HT1080 (cell line): ENCODE measurements at regions not wholly inside any gene's neighbourhood (a gene's known extent, or its start where the extent isn't known, plus 50 kb on each side); places are given as distances from the start of the nearest gene placed in this dataset.
"Not testable (repeated sequence)": the region's sequence is repeated elsewhere in the genome, so short reads cannot be mapped to it uniquely, and the experiment has no call there.

Experiments used
- DNase-seq: peaks from one replicate; pipeline ENCODE4 v3.0.0-alpha.2; 2015; ENCODE audit warnings: low read depth

GRCh38 chr5:56732121-56732520 lies 83.2 kb upstream of the MAP3K1 start:
- no peak for DNase-seq

DNA sequence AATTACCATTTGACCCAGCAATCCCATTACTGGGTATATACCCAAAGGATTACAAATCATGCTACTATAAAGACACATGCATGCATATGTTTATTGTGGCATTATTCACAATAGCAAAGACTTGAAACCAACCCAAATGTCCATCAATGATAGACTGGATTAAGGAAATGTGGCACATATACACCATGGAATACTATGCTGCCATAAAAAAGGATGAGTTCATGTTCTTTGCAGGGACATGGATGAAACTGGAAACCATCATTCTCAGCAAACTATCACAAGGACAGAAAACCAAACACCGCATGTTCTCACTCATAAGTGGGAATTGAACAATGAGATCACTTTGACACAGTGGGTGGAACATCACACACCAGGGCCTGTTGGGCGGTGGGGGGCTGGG lies 83.9 kb upstream of the MAP3K1 start:
- DNase-seq: not testable (repeated sequence)

- no peak for DNase-seq
Observed at GRCh38 chr5:56729488-56729887, 85.9 kb upstream of the MAP3K1 start.

DNA sequence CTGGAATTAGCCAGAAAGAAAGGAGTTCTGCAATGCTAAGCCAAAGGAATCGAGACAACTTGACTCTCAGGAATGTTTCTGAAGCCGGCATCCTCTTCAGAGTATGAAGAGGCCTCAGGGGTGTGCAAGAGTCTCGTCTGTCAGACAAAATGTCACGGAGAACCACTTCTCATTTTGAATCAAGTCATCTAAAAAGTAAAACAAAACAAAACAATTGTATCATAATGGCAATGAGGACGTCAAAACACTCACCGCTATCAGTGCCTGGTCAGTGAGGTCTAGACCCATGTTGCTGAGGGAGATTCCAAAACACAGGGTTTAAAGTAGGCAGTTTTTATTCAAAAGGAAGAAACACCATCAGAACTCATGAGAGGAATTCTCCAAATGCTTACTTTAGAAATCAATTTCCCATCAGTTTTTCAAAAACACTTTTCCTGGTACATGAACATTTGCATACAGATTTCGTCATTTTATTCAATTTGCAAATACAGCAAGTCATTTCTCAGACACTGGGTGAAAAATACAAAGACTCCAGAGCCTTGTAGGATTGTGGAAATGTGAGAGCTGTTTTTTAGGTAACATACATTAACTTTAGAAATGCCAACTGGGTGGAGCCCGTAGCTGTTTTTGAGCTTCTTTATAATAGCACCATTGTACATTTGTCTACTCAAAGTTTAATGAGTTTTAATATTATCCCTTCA lies 89.5 kb upstream of the MAP3K1 start:
- peak; percentile 6 for DNase-seq

- DNase-seq: not testable (repeated sequence)
Observed at GRCh38 chr5:56724857-56725256, 90.5 kb upstream of the MAP3K1 start.

DNA sequence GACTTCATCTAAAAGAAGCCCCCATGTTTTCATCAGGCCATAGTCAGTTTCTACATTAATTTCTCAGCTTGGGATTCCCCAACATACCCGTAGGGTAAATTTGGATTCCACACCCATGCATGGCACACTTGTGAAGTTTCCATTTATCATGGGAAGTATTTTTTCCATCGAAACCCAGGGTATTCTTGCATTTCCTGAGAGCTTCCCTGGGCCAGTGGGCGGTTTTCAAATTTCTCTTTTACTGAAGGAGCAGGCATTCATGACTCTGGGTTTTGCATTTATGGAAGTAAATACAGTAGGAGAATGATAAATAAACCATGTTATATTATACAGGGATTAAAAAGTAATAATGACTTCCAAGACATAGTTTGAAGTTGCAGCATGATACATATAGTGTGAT lies 93.0 kb upstream of the MAP3K1 start:
- DNase-seq: no peak

DNA sequence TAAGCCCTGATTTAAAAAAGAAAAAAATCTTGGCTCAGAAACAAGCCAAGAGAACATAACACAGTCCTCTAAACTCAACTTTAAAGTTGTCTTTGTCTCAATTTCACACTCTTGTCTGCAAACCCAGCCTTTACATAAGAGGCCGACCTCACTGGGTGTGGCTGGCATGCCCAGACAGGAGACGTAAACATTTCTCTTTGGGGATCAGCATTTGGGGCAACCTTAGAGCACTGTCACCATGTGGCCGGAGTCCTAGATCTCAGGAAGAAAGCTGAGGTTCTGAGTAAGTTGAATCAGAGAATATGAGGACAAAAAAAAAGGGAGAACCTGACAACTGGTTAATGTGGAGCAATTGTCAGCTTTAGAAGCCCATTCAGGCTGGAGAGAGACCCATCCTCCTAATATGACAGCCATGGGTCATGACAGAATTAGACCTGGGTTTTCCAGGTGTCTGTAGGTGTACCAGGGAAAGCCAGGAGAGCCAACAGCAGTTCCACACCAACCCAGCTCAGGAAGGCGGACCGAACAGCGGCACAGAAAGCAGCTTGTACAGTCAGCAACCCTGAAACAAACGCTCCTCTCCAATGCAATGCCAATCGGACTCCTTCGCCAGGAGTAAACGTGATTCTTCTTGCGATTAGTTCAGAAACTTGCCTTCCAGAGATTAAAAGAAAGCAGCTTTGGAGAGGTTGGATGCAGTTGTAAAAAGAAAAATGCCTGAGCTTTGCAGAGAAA lies 97.9 kb upstream of the MAP3K1 start:
- no peak for DNase-seq

DNA sequence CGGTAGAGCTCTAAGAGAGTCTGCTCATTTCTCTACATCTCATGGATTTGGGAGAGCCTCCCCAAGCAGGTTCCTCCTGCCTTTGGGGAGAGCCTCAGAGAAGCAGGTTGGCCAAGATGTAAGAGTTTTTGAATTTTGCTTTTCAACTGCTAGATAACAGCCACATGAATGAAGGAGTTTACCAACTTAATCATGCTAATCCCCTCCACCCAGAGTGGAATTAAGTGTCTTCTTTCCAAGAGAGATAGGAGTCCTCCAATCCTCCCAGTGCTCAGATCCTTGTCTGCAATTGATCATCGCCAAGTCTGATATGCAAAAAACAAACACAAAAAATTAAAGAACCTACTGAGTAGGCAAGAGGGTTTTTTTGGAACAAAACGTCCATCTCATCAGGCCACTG lies 99.4 kb upstream of the MAP3K1 start:
- no peak for DNase-seq

DNA sequence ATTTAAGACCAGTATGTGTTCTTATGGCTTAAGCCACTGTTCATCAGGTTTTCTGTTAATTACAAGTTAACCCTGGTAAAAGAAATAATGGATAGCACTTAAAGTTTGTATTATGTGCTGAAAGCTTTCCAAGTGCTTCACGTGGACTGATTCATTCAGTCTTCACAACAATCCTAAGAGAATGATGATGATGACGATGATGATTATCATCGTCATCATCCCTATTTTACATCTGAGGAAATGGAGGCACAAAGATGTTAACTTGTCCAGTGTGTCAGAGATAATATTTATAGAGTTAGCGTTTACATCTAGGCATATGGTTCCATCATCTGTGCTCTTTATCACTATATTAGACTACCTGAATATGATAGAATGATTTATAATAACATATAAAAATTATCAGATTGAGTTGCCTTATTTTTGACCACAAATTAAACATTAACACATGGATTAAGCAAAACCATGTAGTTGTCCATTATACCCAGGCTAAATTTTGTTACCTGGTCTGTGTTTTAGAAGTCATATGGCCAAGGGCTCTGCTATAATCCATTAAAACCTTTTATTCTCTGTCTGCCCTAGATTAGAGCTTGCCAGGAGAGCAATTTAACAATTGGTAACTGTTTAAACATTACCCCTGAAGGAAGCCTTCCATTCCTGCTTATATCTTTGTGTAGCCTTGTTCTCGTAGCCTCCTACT lies 102.3 kb upstream of the MAP3K1 start:
- no peak for DNase-seq

GRCh38 chr5:56710826-56711590 lies 104.3 kb upstream of the MAP3K1 start:
- peak; percentile 28 for DNase-seq

GRCh38 chr5:56706504-56706903 lies 108.8 kb upstream of the MAP3K1 start:
- DNase-seq: no peak

- no peak for DNase-seq
Observed at GRCh38 chr5:56705217-56705616, 110.1 kb upstream of the MAP3K1 start.

- DNase-seq: no peak
Observed at GRCh38 chr5:56703952-56704351, 111.4 kb upstream of the MAP3K1 start.

GRCh38 chr5:56700711-56701110 lies 114.6 kb upstream of the MAP3K1 start:
- no peak for DNase-seq

- DNase-seq: no peak
Observed at GRCh38 chr5:56699538-56699937, 115.8 kb upstream of the MAP3K1 start.

GRCh38 chr5:56698463-56699381 lies 116.6 kb upstream of the MAP3K1 start:
- DNase-seq: no peak

DNA sequence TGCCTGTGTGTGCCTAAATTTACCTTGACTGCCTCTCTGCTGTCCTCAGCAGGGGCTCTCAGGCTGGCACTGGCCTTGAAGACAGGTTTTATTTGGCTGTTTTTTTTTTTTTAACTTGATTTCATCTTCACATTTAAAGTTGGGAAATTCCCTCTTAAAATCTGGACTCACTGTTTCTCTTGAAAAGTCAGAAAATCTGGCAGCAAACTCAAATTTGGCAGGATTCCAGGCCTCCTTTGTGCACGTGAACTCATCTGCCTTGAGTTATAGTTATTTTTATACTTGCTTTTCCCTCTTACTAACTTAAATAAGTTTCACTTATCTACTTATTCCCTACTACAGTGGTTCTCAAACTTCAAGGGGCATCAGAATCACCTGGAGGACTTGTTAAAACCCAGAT lies 118.4 kb upstream of the MAP3K1 start:
- no peak for DNase-seq

DNA sequence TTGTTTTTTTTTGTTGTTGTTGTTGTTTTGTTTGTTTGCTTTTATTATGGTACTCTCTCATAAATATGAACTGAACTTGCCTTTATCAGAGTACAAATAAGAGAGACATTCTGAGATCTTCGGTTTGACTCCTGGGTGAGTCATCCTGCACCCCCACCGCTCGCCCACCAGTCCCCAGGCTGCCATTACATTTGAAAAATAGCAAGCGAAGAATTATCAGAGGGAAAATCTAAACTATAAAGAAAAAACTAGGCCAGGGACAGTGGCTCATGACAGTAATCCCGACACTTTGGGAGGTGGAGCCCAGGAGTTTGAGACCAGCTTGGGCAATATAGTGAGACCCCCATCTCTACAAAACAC lies 122.1 kb upstream of the MAP3K1 start:
- no peak for DNase-seq

DNA sequence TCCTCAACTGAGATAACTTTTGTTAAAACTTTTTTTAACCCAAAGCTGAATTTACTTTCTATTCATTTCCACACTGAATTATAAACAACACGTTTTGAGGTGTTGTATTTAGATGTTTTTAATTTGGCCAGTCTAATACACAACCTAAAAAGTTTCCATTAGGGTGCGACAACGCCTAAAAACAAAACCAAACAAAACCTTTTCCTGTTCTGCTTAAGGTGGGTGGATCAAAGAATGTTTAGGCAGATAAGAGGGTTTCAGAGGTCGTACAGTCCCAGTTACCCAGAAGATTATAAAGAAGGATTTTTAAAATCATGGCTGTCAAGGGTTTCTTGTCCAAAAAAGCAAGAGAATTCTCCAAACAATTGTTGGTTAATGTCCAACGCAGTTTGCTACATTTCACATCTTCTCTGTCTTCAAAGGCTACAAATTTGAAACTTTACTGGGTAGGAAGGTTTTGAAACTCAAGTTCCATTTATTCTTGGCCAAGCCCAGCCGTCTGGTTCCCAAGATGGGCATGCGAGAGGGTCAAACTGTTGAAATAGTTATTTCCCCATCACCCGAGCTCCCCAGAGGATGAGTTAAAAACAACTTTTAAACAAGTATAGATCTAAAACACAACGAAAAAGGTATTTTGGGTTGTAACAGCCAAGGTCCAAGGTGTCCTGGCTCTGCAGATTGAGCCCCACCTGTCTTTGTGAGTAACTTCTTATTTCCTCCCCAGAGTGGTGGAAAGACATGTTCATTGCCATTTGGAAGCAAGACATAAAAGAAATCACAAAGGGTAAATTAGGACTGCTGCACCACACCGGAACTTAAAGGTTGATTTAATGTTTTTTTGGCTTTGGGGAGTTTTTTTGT lies 122.8 kb upstream of the MAP3K1 start:
- DNase-seq: no peak

DNA sequence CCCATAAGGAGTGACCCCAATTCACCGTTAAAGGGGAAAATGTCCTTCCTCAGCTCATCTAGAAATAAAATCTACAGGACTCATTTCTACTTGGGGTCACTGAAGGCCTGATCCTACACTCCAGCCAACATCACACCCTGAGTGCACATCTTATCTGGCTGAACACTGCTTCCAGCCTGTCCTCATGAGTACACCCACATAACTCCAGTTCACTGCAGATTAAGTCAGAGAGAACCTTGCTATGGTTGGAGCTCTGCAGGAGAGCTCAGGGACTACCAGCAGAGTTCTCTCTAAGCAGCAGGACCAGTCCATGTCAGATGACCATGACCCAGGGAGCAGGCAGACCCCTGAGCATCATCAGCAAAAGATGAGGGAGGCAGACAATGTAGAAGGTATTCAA lies 126.9 kb upstream of the MAP3K1 start:
- DNase-seq: no peak
